Right forelimb (tissue), 1 donor: ENCODE measurements at regions not wholly inside any gene's neighbourhood (a gene's known extent, or its start where the extent isn't known, plus 50 kb on each side); places are given as distances from the start of the nearest gene placed in this dataset.

ENCODE experiments used
- DNase-seq: peaks from one replicate; pipeline ENCODE4 v3.0.0-alpha.2; 2018

DNA sequence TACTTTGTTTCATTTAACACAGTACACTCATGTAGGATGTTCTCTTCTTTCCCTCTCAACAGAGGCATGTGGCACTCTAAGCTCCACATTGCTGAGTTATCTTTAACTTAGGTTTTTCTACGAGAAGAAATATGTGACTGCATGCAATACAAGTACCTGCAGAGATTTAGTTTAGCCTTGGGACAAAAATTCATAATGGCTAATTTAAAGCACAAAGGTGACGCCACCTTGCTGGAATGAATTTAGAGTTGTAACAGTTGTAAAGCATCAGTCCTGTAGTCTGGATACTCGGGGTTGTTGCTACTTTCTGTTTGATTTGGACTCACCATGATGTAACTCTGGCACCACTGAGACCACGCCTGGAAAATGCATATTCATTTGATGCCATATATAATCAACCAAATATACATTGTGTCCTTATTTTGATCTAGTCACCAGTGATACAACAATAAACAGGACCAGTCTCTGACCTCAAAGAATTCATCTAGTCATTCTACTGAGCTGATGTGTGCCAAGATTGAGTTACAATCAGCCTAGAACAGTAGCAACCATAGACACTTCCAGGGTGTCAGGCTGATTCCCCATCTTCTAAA lies 451.0 kb upstream of the ZFP42 start:
- DNase-seq = no peak

DNA sequence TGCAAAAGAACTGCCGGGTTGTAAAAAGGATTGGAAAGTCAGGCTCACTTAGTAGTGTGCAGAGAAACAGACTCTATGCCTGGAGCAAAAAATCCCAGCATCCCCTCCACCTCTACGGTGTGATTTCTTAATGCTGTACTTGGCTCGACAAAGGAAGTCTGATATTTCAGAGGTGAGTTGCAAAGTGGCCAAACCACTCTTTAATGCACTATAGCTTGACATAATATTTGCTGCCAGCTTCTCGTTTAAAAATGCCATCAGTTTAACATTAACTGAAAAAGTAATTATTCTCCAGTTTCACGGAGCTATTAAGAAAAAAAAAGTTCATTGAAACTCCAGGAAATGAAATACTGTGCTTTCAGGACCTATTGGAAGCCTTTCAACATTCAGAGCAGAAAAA lies 448.3 kb upstream of the ZFP42 start:
- no peak for DNase-seq

DNA sequence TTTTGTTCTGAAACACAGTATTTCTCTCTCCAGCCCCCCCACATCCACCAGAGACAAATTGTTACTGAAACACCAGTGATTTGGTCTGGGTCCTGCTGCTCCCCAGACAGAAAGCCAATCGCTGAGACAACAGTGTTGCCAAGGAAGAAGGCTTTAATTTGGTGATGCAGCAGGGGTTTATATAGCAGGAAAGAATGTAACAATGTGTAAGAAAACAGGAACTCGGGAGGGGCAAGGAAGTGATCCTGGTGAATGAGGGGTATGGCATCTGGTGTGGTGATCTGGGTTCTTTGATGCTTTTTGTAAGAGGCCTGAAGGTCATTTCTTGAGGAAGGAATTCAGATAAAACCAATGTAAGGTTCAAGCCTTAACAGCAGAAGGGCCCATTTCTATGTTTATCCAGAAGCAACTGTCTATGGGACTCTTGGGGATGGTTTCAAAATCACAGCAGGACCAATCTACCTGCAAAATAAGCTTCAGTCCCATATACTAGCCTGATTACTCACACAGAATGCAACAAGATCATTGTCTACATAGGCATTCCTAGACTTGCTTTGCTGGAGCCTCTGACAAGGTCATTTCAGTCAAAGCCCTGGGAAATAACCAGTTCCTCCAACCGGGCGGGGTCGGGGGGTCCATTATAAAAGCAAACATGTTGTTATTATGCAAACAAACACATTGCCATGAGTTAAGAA lies 445.2 kb upstream of the ZFP42 start:
- DNase-seq = no peak

DNA sequence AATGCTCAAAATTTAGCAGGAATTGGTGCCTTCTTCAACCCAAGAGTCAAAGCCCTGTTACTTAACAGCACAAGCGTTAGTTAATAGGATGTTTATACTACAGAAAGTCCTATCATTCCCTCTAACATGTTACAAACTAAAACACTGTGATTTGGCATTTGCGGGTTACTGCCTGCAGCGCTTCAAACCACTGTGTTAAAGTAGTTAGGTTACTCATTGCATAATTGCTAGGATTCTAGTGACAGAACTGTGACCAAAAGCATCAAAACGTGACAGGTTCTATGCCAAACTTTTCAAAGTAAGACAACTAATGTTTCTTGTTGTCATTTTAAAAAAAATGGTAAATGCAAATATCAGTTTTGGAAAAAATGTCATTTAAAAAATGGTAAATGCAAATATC lies 442.8 kb upstream of the ZFP42 start:
- DNase-seq = no peak

DNA sequence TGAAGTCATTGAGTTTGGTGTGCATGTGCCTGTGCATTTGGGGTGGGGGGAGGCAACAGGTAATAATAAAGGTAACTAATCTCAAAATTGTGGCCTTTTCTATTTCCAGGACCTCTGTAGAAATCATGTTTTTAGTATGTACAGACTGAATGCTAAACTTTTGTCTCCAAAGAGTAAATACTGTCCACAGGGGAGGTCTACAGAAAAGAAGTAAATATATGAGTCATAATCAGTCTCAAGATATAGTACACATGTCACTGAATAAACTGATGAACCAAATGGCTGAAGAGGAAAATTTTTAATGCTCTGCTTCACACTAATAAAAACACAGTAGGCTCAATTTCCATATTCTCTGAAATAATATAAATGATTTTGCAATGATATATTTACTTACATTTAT lies 440.4 kb upstream of the ZFP42 start:
- no peak for DNase-seq

DNA sequence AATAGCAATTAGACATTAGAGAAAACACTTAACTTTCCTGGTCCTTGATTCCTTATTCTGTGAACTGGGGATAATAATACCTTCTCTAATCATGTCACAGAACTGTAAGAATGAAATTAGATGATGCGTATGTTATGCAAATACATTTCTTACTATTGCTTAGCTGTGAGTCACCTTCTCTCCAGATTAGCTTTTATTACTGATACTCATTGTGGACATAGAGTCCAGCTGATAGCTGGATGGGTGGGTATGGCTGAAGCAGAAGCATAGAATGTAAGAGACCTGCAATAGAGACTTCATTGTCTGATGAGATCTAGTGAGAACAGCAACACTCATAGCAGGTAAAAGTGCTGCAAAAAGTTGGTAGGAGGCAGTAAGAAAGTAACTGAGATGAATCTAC lies 437.2 kb upstream of the ZFP42 start:
- no peak for DNase-seq

DNA sequence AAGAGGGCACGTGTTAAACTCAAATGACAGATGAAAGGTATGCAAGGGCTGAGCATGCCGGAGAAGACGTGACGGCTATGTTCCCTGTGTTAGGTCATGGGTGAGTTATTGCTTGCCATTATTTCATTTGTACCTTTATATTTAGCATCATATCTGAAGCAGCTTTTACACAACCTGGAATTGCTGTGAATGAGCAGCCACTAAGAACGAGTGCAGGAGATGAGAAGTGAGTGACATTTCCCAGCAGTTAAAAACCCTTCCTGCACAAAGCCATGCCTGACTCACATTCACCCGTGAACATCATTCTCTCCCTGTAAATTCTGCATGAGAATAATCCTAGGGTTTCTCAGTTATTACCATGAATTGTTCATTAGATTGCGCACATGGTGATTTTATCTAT lies 433.2 kb upstream of the ZFP42 start:
- no peak for DNase-seq

DNA sequence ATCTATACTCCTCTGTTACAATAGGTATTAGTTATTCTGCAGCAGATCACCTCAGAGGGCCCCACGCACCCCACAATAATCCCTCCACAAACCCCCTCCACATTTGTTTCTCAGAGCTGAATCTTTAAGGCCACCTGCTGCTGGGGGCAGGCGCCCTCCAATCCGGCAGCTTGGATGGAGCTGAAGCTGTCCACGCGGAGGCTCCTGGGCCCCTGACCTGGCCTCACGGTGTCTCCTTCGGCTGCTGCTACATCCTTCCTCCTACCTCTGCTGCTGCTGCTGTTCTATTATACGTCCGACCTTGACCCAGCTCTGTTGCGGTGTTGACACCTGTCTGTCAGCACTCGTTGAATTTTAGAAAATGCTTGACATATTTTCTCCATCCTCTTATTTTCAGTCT lies 430.2 kb upstream of the ZFP42 start:
- no peak for DNase-seq

DNA sequence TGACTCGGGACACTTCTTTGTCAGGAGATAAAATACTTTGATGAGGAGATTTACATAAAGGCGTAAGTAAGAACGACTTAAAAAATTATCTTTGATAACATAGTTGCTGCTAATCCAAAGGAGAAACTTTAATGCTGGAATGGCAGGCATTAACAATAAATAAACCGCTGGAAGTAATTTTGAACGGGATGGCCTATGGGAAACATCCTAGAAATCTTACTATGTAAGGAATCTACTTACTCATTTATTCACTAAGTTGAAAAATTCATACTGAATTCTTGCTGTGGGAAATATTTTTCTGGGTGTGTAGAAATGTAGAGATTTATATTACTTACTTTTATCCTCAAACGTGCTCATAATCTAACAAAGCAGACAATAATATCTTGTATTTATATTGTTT lies 425.7 kb upstream of the ZFP42 start:
- DNase-seq = no peak

DNA sequence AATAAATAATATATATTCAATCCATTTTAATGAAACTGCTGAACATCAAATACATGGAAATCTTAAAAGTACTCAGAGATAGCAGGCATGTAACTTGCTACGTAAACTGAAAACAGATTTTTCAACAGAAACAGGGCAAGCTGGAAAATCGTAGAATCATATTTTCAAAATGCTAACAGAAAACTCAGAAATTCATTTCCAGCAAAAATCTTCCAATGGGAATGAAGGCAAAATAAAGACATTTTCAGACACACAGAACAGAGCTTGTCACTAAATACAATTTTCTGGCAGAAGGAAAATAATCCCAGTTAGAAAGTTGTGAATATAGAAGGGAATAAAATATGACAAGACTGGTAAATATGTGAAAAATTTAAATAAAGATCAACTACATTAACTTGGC lies 419.9 kb upstream of the ZFP42 start:
- DNase-seq = no peak

DNA sequence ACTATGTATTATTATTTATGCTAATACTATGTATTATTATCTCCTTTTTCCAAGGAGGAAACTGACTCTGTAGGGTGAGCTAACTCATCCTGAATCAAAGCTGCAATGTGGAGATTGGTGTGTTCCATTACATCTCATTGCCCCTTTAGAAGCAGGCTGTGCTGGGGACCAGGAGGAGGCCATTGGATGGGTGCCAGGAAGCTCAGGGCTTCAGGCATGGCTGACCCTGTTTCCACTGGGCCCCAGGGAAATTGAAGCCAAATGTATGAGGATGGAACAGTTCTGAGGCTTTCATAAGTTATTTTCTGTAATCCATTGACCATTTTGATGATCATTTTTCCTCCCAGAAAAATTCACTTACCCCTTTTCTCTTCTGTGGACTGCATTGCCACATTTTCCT lies 418.8 kb upstream of the ZFP42 start:
- DNase-seq = no peak

DNA sequence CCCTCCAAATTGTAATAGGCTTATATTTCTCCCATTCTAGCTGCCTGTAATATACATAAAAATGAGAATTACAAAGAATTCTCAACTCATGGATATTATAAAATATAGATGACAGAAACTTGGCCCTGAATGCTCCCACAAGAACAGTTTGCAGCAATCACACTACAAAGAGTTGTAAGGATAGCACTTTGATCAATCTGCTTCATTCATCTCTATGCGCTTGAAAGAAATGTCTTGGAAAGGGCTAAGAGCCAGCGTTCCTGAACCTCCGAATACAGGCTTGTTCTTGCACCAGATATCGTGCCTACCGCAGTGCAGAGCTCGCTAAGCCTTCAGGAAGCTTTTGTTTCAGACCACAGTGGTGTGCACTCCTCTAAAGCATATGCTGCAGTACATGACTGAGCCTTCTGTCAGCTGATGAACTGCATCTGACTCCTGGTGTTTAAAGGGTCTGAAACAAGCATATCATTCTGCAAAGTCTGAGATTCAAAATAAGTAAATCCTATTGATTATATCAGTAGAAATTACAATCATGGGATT lies 417.6 kb upstream of the ZFP42 start:
- no peak for DNase-seq

DNA sequence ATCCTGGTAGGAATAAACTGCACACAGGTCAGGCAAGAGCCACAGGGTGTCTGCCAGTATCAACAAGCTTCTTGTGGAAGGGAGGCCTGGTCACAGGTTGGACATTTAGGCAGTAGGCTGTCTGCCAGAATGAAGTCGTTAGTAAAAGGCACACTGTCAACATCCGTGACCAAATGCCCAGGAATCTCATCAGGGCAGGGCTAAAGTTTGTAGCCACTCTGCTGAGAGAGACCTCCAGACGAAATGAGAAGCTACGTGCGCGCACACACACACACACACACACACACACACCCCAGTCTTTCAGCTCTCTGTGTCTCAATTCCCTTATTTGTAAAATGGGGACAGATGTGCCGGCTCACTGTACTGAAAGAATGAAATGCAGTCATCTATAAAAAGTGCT lies 408.7 kb upstream of the ZFP42 start:
- DNase-seq = no peak

DNA sequence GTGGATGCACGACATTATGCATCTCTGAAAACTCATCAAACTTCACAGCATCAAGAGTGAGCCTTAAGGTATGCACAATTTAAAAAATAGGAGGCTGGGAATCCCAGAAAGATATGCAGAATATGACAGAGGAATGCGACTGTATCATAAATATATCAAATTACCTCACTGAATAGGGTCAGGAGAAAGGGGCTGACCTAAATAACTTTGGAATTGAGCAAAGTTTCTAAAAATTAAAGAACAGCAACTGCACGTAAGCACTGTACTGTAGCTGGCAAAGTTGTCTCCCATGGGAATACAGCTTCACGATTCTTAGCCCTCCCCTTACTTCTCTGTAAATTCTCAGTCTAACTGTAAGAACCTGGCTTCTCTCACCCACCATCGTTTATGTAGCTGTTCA lies 397.4 kb upstream of the ZFP42 start:
- no peak for DNase-seq

DNA sequence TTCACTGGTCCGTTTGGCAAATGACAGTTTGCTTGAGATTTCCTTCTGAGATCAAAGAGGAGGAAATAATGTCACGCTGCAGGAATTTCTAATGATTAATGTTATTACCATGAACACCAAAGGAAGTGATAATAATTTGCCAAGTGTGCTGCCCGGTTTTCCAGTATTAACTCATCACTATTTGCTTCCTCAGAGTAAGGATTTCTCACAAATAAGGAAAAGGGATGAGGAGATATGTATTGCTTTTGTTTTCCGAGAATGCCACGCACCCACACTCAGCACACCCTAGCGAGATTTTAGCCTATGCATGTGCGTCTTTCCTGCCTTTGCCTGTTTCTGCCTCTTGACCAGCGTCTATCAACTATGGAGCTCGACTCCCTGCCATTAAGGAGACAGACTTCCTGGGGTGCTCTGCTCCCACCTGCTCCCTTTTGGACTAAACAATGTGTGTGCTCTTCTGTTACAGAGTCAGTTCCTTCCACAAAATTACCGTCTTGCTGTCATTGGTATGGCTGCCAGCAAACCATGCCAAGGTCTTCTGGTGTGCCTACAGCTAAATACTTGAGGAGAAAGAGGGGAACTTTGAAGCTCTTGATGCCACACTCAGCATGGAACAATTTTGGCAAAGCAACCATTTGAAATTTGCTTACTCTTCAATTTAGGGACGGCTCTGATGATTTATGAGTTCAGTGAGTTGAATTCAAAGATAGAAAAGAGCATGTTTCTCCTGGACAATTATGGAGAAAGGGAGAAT lies 393.1 kb upstream of the ZFP42 start:
- DNase-seq = no peak

DNA sequence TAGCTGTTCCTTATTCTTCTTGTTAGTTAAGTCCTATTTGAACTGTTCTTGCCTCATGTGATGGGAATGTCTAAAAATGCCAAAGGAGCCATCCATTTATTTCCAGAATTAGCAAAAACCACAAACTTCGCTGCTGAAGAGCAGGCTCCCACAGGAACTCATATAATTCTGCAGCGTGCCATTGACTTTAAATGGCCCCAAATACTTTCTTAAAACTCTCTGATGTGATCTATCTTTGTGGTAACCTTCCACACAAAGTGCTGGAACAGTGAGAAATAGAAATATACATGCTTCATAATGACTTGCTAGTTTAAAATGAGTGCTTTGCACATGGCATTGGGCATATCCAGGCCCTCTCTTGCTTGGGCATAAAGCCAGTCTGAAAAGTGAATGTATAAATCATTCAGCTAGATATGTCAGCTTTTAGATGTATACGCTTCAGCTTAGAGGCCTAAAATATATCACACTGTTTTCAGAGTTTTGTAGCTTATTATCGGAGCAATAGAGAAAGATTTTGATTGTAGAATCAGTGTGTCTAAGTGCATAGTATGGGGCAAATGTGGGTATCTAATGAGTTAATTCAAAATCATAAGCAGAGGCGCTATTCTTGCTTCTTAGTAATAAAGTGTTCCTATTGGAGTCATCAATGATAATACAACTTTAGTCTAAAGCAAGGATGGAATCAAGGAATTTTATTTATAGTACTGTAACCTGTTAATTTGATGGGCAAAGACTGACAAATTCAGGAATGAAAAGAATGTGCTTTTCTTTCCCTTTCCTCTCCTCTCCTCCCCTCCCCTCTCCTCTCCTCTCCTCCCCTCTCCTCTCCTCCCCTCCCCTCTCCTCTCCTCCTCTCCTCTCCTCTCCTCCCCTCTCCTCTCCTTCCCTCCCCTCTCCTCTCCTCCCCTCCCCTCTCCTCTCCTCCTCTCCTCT lies 392.2 kb upstream of the ZFP42 start:
- no peak for DNase-seq

DNA sequence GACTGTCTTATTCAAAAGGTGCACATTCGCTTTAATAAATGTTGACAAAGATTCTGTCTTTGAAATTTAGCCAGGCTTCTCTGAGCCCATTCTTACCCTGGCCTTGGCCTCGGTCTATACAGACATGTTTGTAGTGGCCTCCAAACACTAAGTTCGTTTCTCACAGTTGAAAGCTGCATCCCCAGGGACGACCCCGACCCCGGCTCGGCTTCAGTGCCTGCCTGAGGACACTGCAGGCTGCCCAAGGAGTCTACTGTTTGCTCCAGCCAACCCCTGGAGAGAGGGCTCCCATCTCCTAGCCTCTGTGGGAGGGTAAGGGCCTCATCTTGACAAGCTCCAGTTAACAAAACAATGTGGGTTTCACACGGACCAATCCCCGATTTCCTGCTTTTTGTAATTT lies 390.6 kb upstream of the ZFP42 start:
- no peak for DNase-seq

DNA sequence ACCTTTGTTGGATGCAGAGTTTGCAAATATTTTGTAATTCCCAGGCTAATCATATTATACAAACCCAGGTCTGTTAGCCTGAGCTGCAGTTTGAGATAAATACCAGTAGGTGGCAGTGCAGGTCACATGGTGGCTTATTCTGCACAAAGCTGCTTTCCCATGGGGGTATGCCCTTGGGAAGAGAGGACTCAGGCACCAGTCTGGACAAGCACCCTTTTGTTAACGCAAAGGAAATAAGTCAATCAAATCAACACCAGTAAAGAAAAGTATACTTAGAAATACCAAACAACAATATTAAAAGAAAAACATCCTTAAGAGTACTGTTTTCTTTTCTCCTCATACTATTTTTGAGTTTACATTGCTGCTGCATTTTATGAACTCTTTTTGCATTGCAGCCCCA lies 389.0 kb upstream of the ZFP42 start:
- no peak for DNase-seq

DNA sequence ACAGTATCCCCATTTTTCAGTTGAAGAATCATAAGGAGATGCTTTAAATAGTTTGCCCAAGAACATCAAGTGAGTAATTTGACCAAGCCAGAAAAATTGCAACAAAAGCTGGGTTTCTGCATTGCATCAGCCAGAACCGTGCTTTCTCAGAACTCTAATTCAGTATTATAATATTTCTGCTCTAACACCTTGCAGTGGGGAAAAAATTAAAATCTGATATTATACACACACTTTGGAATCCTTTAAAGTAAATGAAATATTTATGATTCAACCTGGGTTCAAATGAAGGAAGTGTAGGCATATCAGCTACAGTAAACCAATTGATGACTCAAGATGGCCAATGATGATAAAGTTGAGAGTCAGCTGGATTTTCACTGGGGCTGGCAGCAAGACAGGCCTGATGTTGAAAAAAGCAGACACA lies 387.6 kb upstream of the ZFP42 start:
- DNase-seq = no peak

DNA sequence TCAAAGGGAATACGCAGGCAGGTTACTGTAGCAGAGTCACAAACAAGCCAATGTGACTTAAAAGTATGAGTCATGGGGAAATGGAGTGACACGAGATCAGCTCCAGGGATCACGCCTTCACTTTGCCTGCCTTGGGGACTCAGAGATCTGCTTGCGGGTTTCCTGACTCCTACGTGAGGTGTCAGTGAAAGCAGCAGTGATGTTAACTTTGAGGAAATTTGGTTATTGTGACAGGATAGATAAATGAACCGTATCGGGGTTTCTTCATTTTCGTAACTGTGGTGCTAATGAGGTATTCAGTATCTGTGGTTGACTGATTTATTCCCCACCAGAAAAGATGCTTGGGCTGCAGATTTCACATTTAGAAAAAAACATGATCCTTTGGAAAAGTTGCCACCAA lies 383.3 kb upstream of the ZFP42 start:
- no peak for DNase-seq

DNA sequence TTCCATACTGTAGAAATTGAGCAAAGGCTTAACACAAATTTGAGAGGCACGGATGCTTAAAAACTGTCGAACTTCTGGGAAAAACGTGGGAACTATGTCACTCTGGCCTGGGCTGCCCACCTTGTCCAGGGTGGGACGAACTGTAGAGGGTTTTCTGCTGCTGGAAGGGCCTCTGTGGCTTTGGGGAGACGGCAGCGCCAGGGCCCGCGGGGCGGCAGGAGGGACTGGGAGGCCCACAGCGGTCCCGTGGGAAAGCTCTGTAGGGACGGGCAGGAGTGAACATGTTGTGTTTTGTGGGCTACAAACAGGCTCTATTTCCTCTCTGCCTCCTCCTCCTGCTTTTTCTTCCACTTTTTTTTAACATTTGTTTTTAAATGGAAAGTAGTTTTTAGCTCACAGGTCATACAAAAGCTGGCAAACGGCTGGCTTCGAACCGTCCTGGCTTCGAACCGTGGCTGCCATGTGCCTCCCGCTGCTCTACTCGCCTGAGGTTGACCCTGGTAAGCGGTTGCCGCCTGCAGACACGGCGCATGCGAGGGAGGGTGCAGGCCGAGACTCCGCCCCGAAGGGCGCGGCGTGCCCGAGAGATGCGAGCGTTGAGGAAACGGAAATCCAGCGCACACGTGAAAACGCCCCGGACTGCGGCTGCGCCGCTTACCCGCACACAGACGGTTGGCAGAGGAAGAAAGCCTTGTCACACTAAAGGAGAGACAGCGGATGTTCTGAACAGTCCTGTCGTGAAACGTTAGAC lies 382.3 kb upstream of the ZFP42 start:
- no peak for DNase-seq

DNA sequence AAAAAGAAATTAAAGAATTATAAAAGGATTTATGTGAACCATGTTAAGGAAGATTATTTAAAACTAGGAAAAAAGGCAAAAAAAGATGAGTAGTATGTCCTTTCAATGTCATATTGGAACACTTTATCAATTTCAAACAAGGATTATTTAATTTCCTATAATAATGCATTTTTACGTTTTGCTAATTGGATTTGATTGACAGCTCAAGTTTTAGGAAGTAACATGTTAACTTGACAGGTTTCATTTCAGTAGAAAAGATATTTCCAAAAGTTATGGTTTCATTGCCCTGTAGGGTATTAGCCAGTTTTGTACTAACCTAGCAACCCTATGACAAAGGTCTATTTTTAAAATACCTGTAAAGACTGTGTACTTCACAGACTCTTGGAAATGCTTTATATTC lies 379.6 kb upstream of the ZFP42 start:
- DNase-seq = no peak
